ENCODE measurements at regions not wholly inside any gene's neighbourhood (a gene's known extent, or its start where the extent isn't known, plus 50 kb on each side); places are given as distances from the start of the nearest gene placed in this dataset.

DNA sequence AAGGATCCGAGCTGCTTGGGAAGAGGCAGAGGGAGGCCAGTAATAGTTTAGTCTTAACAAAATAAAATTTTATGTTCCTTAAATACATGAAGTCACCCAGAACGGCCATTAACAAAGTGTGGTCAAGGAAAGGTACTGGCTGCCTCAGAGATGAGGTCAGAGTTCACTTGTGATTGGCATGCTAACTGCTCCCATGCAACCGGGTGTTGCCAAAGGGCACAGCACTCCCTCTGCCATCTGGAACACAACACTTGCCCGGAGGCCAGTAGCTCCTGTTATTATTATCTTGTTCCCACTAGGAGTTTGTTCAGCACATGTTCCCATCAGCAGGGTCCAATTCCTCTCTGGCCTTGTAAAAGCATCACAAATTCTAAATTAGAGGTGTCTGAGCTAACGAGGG is 207.0 kb downstream of the CYP26B1 start:
- H3K4me3 ChIP-seq, result no peak overlapping the region
- intact Hi-C loops (cut with DNase I), result no loop called here
- H3K4me1 ChIP-seq, result peaks cover 0 to 46% (median 0%) of the 10 kb centered on the region in 4 donors
- peak; percentile 45 to 86 (median 80) for DNase-seq
- peak; percentile 77 to 89 (median 85) for ATAC-seq
- TF ChIP-seq, protein P1, sequence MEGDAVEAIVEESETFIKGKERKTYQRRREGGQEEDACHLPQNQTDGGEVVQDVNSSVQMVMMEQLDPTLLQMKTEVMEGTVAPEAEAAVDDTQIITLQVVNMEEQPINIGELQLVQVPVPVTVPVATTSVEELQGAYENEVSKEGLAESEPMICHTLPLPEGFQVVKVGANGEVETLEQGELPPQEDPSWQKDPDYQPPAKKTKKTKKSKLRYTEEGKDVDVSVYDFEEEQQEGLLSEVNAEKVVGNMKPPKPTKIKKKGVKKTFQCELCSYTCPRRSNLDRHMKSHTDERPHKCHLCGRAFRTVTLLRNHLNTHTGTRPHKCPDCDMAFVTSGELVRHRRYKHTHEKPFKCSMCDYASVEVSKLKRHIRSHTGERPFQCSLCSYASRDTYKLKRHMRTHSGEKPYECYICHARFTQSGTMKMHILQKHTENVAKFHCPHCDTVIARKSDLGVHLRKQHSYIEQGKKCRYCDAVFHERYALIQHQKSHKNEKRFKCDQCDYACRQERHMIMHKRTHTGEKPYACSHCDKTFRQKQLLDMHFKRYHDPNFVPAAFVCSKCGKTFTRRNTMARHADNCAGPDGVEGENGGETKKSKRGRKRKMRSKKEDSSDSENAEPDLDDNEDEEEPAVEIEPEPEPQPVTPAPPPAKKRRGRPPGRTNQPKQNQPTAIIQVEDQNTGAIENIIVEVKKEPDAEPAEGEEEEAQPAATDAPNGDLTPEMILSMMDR (IDR thresholded peaks at IDR 0.05), result no peak
- no peak for TF ChIP-seq POLR2A (IDR thresholded peaks at IDR 0.05)
- WGBS (ENCODE audit: insufficient coverage, low coverage, low lambda C conversion rate, missing lambda C conversion rate), result 51% methylated on average over 5 of the region's 5 CpGs
- peak overlapping the region in 1 of 3 donors; percentile 59 for H3K27ac ChIP-seq
- H3K9me3 ChIP-seq, result no peaks in the 10 kb centered on the region
- H3K27me3 ChIP-seq, result no peaks in the 10 kb centered on the region
- no peaks in the 10 kb centered on the region for H3K36me3 ChIP-seq

DNA sequence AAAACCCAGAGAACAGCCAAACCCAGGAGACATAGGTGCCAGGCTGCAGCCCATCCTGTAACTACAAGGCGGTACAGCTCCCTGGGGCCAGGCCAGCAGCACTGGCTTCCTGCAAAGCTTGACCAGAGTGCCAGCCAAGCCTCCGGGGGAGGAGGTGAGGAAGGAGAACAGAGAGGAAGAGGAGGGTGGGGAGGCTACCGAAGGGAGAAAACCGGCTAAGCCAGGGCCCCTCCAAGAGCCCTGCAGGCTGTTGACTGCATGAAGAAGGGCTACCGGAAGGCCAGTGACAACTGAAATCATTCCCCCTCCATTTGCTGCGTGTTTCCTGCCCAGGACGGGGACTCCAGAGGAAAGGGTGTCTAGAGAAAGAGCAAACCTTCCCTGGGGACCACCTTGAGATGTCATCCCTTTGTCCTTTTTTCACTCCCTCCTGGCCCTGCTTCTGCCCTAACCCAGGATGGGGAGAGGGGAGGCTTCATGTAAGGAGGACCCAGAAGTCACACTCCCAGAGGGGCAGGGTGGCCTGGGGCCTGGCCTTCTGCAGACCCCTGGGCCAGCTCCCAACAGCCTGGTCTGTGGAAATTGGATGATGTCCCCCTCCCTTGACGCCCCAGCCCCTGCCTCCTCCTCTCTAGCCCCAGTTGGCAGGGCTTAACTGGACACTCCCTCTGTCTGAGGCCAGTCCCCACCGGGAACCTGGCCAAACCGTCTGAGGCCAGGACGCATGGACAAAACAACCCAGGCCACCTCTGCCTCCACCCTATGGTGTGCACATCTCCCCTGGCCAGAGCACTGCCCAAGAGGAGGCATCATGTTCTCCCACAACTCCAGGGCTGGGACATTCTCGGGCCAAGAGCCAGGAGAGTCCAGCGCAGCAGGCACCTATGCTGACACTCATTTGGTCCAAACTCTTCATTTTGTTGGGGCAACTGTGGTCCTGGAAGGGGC is 207.8 kb downstream of the CYP26B1 start:
- H3K9me3 ChIP-seq, result no peaks in the 10 kb centered on the region
- 82% methylated on average over 3 of the region's 13 CpGs for WGBS (ENCODE audit: insufficient coverage, low coverage, low lambda C conversion rate, missing lambda C conversion rate)
- peak overlapping the region in 1 of 3 donors; percentile 59 for H3K27ac ChIP-seq
- no peaks in the 10 kb centered on the region for H3K36me3 ChIP-seq
- no peak for TF ChIP-seq POLR2A (IDR thresholded peaks at IDR 0.05)
- TF ChIP-seq, protein P1 (IDR thresholded peaks at IDR 0.05), result no peak
- no peak overlapping the region for H3K4me3 ChIP-seq
- peak; percentile 14 to 88 (median 58) for ATAC-seq
- H3K4me1 ChIP-seq, result peaks cover 0 to 54% (median 0%) of the 10 kb centered on the region in 4 donors
- H3K27me3 ChIP-seq, result no peaks in the 10 kb centered on the region
- intact Hi-C loops (cut with DNase I), result no loop called here
- DNase-seq, result peak in 2 of 3 donors; percentile 87 to 89

DNA sequence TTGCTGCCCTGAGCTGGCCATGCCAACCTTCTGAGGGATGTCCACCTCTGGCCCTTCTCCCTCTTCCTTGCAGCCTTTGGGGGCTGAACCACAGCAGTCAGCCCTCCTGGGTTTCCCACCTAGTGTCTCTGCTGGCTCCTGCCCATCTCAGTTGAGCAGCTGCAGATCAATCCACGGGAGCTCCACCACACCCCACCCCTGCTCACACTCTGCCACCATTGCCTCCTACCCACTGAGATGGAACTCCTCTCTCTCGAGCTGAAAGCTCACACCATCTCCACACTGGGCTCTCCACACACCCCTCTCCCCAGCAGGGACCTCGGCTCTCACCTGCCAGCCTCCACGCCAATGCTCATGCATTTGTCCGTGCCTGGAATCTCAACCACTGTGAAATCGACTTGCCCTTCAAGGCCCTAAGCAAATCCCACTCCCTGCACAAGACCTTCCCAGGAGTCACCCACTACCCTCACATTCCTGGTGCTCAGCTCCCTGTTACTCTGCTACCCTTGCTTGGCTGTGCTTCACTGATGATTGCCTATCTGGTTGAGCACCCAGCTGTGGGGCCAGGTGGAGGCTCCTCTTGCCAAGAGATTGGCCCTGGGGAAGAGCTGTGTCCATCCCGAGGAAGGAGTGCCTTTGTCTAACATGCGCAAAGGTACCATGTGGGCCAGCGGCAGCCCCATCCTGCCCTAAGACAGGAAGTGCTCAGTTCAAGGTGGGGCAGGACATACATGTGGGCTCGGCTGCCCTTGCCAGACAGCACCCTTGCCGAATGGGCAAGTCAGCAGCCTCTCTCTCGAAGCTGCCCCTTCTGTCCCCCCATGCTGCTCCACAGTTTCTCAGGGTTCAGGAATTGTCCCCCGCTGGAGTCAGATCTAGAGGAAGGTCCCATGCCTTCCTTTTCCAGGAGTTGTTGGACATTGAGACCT is 208.7 kb downstream of the CYP26B1 start:
- Histone ChIP-seq H3K36me3 (no peaks in the 10 kb centered on the region), H3K4me3 (no peak overlapping the region), H3K9me3 (no peaks in the 10 kb centered on the region), H3K4me1 (peaks cover 0 to 64% (median 0%) of the 10 kb centered on the region in 4 donors), H3K27ac (no peak overlapping the region), H3K27me3 (no peaks in the 10 kb centered on the region)
- DNase-seq (no peak), ATAC-seq (no peak)
- 87% methylated on average over 6 of the region's 13 CpGs for WGBS (ENCODE audit: insufficient coverage, low coverage, low lambda C conversion rate, missing lambda C conversion rate)
- intact Hi-C loops (cut with DNase I), result no loop called here
- TF ChIP-seq, protein P1 (IDR thresholded peaks at IDR 0.05), result no peak
- TF ChIP-seq POLR2A (IDR thresholded peaks at IDR 0.05), result no peak

DNA sequence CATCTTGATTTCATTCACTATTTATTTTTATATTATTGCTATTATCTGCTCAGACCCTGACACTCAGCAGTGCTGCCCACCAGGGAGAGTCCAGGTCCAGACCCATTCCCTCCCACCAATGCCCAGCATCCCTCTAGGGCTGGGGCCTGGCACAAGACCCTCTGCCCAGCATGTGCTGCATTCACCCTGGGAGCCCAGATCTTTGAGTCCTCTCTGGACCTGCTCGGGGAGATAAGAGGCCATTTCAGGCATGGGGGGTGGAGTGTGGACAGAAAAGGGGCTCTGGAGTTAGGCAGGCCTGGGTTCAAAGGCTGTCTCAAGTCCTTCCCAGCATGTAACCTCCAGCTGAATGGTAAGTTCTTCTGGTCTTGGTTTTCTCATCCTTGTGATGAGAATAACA is 209.6 kb downstream of the CYP26B1 start:
- Histone ChIP-seq H3K36me3 (no peaks in the 10 kb centered on the region), H3K9me3 (no peaks in the 10 kb centered on the region), H3K4me1 (peaks cover 0 to 65% (median 0%) of the 10 kb centered on the region in 4 donors), H3K27me3 (no peaks in the 10 kb centered on the region), H3K27ac (no peak overlapping the region), H3K4me3 (no peak overlapping the region)
- no peak for TF ChIP-seq POLR2A (IDR thresholded peaks at IDR 0.05)
- TF ChIP-seq, protein P1 (IDR thresholded peaks at IDR 0.05), result no peak
- WGBS (ENCODE audit: insufficient coverage, low coverage, low lambda C conversion rate, missing lambda C conversion rate), result 80% methylated on average over 1 of the region's 1 CpG
- ATAC-seq (no peak), DNase-seq (no peak)
- intact Hi-C loops (cut with DNase I), result no loop called here
